ENCODE measurements at regions not wholly inside any gene's neighbourhood (a gene's known extent, or its start where the extent isn't known, plus 50 kb on each side); places are given as distances from the start of the nearest gene placed in this dataset.

DNA sequence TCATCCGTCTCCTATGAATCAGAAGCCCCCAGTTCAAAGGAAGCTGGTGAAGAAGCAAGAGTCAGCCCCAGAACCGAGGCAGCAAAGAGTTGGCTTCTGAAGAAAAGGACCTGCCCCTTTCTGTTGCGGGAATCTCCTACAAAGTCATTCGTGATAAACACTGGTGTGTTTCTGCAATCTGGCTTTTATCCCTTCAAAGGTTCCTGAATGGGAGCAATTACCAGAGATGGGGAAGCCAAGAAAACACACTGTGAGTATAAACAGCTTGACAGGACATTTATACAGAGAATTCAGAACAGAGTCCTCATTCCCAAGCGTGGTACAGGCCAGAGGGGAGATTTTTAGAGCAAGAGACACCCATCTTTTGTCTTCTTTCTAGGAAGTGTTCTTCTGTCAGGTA lies 226.8 kb upstream of the LNX1 start:
- TF ChIP-seq, protein P1, sequence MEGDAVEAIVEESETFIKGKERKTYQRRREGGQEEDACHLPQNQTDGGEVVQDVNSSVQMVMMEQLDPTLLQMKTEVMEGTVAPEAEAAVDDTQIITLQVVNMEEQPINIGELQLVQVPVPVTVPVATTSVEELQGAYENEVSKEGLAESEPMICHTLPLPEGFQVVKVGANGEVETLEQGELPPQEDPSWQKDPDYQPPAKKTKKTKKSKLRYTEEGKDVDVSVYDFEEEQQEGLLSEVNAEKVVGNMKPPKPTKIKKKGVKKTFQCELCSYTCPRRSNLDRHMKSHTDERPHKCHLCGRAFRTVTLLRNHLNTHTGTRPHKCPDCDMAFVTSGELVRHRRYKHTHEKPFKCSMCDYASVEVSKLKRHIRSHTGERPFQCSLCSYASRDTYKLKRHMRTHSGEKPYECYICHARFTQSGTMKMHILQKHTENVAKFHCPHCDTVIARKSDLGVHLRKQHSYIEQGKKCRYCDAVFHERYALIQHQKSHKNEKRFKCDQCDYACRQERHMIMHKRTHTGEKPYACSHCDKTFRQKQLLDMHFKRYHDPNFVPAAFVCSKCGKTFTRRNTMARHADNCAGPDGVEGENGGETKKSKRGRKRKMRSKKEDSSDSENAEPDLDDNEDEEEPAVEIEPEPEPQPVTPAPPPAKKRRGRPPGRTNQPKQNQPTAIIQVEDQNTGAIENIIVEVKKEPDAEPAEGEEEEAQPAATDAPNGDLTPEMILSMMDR (conservative IDR thresholded peaks at IDR 0.05; ENCODE audit: low read depth, low read length) = no peak
- TF ChIP-seq EZH2phosphoT487 (IDR thresholded peaks at IDR 0.05; ENCODE audit: borderline replicate concordance, low read length) (no peak), EZH2 (IDR thresholded peaks at IDR 0.05; ENCODE audit: low read length, unreplicated experiment) (no peak)
